HL-60 (cell line): ENCODE measurements at regions not wholly inside any gene's neighbourhood (a gene's known extent, or its start where the extent isn't known, plus 50 kb on each side); places are given as distances from the start of the nearest gene placed in this dataset.
"Not testable (repeated sequence)": the region's sequence is repeated elsewhere in the genome, so short reads cannot be mapped to it uniquely, and the experiment has no call there.

ENCODE experiments used
- DNase-seq, 2 experiments: peaks; one replicate each; pipeline ENCODE4 v3.0.0-alpha.2; 2010 to 2020; ENCODE audit warnings: low read depth in 1 of 2, low spot score in 1 of 2
- H3K27ac ChIP-seq: fragments of 250-450 bp; sonication (Bioruptor Pico); replicated peaks from 2 replicates; pipeline ENCODE4 v1.5.1; 2020; ENCODE audit warnings: mild to moderate bottlenecking, moderate library complexity
- H3K27me3 ChIP-seq: fragments of 250-450 bp; sonication (Bioruptor Pico); 2 replicates; pipeline ENCODE4 v1.5.1; 2021; ENCODE audit warnings: mild to moderate bottlenecking, moderate library complexity; ENCODE audit not compliant: insufficient read depth, poor library complexity, severe bottlenecking
- H3K4me3 ChIP-seq: replicated peaks from 2 replicates; pipeline ENCODE4 v1.5.1; 2011; ENCODE audit warnings: mild to moderate bottlenecking, control low read depth, low read length; ENCODE audit not compliant: insufficient read depth
- GABPA ChIP-seq: IDR thresholded peaks from 2 replicates; pipeline ENCODE4 v1.6.1; 2012; ENCODE audit warnings: low read depth
- POLR2AphosphoS5 ChIP-seq: IDR thresholded peaks from 2 replicates; pipeline ENCODE4 v1.6.1; 2012; ENCODE audit warnings: low read depth
- SPI1 ChIP-seq: IDR thresholded peaks from 2 replicates; pipeline ENCODE4 v1.6.1; 2012; ENCODE audit warnings: low read depth, mild to moderate bottlenecking, borderline replicate concordance
- TF ChIP-seq, protein P1 (sequence below): IDR thresholded peaks from one replicate; pipeline ENCODE4 v1.5.1; 2011; ENCODE audit warnings: low read length, control low read depth, inconsistent platforms; ENCODE audit not compliant: insufficient read depth
- TF ChIP-seq, protein P2 (sequence below): IDR thresholded peaks from 2 replicates; pipeline ENCODE4 v1.6.1; 2012; ENCODE audit warnings: low read depth; ENCODE audit not compliant: insufficient replicate concordance

DNA sequence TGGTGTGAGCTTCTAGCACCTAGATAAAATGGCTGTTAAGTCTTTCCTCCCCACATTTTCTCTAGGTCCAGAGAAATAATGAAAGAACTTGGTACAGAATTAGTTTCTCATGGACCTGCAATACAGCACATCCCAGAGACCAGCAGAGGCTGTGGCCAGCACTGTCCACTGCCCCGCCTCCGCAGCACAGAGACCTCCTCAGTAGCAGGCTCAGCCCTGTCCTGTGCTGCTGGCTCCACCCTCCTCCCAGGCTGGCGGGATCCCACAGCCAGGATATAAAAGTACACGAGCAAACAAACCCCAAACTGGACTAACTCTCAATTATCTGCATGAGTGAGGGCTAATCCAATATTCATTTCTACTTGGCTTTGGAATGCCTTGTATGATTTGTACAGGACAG is 401.5 kb downstream of the RPS6KC1 start:
- Histone ChIP-seq H3K27me3 (no peaks in the 10 kb centered on the region), H3K27ac (no peak overlapping the region), H3K4me3 (no peak overlapping the region)
- no peak for DNase-seq
- no peak for TF ChIP-seq SPI1

DNA sequence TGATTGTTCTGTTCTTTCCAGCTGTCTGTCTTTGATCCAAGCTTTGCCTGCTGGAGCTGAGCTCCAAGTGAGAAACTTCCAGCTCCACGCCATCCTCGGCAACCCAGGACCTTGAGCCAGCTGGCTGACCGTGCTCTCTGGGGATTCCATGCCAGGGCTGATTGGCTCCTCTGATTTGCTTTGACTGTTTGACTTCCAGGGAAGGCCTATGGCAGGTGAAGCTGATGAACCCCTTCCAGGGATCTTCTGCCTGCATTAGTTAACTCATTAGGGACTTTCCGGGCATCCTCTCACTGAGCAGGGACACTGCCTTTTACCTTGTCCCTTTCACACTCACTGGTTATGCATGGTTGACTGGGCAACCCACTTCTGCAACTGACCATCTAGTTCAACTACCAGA is 406.1 kb downstream of the RPS6KC1 start:
- no peak overlapping the region for H3K27ac ChIP-seq
- no peak for DNase-seq
- H3K27me3 ChIP-seq, result no peaks in the 10 kb centered on the region

DNA sequence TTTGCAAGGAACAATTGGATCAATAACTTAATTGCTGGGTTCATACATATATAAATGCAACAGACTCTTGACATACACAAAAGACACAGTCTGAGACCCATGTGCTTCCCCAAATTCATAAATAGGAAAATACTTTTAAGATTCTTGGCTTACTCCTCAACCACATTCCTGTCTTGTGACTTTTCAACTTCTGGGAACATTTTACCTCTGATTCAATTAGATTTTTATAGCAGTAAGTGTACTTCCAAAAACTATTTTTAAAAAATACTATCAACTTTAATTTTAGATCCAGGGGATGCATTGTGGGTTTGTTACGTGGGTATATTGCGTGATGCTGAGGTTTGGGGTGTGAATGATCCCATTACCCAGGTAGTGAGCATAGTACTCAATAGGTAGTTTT is 406.7 kb downstream of the RPS6KC1 start:
- TF ChIP-seq GABPA (no peak), POLR2AphosphoS5 (no peak)
- TF ChIP-seq, protein P1, sequence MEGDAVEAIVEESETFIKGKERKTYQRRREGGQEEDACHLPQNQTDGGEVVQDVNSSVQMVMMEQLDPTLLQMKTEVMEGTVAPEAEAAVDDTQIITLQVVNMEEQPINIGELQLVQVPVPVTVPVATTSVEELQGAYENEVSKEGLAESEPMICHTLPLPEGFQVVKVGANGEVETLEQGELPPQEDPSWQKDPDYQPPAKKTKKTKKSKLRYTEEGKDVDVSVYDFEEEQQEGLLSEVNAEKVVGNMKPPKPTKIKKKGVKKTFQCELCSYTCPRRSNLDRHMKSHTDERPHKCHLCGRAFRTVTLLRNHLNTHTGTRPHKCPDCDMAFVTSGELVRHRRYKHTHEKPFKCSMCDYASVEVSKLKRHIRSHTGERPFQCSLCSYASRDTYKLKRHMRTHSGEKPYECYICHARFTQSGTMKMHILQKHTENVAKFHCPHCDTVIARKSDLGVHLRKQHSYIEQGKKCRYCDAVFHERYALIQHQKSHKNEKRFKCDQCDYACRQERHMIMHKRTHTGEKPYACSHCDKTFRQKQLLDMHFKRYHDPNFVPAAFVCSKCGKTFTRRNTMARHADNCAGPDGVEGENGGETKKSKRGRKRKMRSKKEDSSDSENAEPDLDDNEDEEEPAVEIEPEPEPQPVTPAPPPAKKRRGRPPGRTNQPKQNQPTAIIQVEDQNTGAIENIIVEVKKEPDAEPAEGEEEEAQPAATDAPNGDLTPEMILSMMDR, result no peak
- TF ChIP-seq, protein P2, sequence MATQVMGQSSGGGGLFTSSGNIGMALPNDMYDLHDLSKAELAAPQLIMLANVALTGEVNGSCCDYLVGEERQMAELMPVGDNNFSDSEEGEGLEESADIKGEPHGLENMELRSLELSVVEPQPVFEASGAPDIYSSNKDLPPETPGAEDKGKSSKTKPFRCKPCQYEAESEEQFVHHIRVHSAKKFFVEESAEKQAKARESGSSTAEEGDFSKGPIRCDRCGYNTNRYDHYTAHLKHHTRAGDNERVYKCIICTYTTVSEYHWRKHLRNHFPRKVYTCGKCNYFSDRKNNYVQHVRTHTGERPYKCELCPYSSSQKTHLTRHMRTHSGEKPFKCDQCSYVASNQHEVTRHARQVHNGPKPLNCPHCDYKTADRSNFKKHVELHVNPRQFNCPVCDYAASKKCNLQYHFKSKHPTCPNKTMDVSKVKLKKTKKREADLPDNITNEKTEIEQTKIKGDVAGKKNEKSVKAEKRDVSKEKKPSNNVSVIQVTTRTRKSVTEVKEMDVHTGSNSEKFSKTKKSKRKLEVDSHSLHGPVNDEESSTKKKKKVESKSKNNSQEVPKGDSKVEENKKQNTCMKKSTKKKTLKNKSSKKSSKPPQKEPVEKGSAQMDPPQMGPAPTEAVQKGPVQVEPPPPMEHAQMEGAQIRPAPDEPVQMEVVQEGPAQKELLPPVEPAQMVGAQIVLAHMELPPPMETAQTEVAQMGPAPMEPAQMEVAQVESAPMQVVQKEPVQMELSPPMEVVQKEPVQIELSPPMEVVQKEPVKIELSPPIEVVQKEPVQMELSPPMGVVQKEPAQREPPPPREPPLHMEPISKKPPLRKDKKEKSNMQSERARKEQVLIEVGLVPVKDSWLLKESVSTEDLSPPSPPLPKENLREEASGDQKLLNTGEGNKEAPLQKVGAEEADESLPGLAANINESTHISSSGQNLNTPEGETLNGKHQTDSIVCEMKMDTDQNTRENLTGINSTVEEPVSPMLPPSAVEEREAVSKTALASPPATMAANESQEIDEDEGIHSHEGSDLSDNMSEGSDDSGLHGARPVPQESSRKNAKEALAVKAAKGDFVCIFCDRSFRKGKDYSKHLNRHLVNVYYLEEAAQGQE, result no peak
- Histone ChIP-seq H3K4me3 (no peak overlapping the region), H3K27me3 (no peaks in the 10 kb centered on the region), H3K27ac (no peak overlapping the region)
- DNase-seq, result no peak

More for the DNA sequence above, 406.1 kb downstream of the RPS6KC1 start:
- no peak overlapping the region for H3K4me3 ChIP-seq
- TF ChIP-seq GABPA, result no peak
- TF ChIP-seq SPI1, result no peak
- TF ChIP-seq, protein P1, result no peak
- TF ChIP-seq POLR2AphosphoS5, result no peak
- TF ChIP-seq, protein P2, result no peak

DNA sequence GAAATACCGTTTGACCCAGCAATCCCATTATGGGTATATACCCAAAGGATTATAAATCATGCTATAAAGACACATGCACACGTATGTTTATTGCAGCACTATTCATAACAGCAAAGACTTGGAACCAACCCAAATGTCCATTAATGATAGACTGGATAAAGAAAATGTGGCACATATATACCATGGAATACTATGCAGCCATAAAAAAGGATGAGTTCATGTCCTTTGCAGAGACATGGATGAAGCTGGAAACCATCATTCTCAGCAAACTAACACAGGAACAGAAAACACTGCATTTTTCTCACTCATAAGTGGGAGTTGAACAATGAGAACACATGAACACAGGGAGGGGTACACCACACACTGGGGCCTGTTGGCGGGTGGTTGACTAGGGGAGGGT is 411.3 kb downstream of the RPS6KC1 start:
- H3K27me3 ChIP-seq, H3K4me3 ChIP-seq, DNase-seq: not testable (repeated sequence)

DNA sequence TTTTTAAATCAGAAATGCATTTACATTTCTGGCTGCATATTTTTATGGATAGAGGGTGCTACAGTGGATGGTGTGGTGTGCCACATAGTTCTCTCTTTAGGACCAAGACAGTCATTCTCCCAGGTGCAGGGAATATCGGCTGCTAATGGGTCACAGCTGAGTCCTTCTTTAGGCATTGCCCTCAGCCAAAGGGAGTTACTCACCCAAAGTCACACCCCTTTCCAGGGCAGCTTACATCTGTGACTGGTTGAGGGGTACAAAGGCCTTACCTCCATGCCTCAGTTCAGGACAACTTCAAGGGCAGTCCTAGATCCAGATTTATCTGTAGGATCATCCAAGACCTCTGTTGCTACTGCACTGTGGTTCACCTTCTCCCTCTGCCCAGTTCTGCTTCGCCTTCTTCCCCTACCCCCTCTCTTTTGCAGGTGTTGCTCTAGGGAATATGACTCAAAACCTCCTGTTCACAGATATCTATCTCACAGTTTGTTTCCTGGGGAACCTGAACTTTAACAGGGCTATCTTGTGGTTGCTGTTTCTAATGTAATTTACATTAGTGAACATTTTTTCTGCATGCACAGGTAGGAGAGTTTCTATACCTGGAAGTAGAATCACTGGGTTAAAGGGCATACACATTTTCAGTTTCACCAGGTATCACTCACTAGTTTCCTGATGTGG is 413.9 kb downstream of the RPS6KC1 start:
- H3K27me3 ChIP-seq, result no peaks in the 10 kb centered on the region
- no peak for TF ChIP-seq POLR2AphosphoS5
- TF ChIP-seq, protein P2, result no peak
- TF ChIP-seq, protein P1, result no peak
- no peak for TF ChIP-seq GABPA
- no peak for TF ChIP-seq SPI1
- no peak overlapping the region for H3K4me3 ChIP-seq
- no peak for DNase-seq
- H3K27ac ChIP-seq, result no peak overlapping the region

More for the DNA sequence above, 411.3 kb downstream of the RPS6KC1 start:
- not testable (repeated sequence) for H3K27ac ChIP-seq
